HG03457 (cell line): ENCODE measurements at regions not wholly inside any gene's neighbourhood (a gene's known extent, or its start where the extent isn't known, plus 50 kb on each side); places are given as distances from the start of the nearest gene placed in this dataset.
"Not testable (repeated sequence)": the region's sequence is repeated elsewhere in the genome, so short reads cannot be mapped to it uniquely, and the experiment has no call there.

Experiments
- ATAC-seq: cut with Tn5 transposase; IDR thresholded peaks from one replicate; pipeline ENCODE4 v1.9.1; 2021; ENCODE audit warnings: moderate number of reproducible peaks; ENCODE audit not compliant: unreplicated experiment

DNA sequence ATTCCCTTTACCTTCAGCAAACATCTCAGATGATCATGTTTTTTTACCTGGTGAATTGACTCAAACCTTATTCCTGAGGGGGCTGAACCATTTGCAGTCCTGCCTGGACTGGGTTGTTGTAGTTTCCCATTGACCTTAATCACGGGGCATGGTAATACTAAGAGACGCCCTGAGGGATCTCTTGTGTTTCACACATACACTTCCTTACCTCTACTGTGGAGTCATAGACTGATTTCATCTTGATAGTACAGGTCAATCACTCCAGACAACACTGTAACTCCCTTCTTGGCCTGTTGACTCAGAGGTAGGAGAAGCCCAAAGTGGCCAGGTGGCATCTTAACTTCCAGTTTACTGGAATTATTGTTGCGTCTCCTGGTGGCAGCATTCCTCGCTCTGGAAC is 1064.0 kb upstream of the PCDH10 start:
- no peak for ATAC-seq

DNA sequence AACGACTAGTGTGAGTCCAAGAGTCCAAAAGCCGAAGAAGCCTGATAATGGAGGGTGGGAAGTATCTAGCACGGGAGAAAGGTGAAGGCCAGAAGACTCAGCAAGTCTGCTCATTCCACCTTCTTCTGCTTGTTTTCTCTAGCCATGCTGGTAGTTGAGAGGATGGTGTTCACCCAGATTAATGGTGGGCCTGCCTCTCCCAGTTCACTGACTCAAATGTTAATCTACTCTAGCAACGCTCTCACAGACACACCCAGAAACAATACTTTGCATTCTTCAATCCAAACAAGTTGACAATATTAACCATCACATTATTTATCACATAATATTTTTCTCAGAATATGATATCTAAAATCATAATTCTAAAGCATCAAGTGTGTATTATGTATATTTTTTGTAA is 1055.1 kb upstream of the PCDH10 start:
- ATAC-seq, result no peak

DNA sequence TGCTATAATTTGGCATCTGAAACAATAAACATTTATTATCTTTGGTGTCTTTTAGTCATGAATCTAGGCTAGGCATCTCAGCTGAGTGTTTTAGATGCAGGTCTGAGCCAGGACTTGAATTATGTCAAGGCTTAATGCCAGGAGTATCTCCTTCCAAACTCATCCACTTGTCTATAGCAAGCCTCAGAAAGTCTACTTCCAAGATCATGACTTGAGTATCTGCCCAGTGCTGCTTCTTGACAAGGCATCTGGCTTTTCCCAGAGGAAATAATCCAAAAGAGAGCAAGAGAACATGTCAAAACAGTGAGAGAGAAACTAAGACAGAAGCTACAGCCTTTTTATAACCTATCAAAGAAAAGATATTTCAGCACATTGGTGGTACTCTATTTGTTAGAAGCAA is 1052.1 kb upstream of the PCDH10 start:
- ATAC-seq, result no peak

DNA sequence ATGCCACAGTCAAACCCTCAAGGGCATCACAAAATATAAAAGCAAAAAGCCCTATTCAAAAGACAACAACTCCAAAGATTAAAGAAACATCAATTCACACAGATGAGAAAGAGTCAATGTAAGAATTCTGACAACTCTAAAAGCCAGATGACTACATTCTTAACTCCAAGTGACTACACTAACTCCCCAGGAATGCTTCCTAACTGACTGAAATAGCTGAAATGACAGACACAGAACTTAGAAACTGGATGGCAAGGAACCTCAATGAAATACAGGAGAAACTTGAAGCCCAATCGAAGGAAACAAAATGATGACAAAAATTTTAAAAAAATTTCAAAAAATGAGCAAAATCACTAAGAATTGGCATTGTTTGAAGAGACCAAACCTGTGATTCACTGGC is 1047.6 kb upstream of the PCDH10 start:
- ATAC-seq, result no peak

DNA sequence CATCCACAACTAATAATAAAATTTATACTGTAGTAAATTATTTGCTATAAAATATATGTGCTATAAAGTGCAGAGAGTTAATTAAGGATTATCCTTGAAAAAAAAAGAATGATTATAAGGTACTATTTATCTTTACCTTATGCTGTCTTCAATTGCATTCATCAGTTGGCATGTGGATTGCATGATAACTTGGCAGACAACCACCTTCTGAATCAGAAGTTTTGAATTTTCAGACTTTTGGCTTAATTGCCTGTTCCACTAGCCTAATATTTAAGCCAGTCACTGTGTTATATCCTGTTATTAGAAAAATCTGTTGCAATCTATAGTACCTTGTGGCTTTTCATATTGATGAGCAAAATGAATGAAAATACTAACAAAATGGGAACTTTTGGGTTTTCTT is 1040.3 kb upstream of the PCDH10 start:
- ATAC-seq, result no peak

DNA sequence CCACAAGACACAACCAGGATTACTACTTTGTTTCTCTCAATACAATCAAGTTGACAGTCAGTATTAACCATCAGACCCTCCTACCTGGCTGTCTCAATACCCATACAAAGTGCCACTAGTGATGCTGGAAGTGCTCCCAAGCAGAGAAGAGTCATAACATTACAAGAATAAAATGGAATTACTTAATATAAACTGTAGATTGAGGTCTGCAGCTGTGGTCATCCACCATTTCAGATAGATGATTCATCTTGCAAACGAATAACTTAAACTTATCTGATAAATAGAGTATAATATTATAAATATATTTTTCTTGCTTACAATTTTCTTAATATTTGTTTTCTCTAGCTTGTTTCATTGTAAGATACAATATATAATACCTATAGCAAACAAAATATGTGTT is 1034.2 kb upstream of the PCDH10 start:
- no peak for ATAC-seq

DNA sequence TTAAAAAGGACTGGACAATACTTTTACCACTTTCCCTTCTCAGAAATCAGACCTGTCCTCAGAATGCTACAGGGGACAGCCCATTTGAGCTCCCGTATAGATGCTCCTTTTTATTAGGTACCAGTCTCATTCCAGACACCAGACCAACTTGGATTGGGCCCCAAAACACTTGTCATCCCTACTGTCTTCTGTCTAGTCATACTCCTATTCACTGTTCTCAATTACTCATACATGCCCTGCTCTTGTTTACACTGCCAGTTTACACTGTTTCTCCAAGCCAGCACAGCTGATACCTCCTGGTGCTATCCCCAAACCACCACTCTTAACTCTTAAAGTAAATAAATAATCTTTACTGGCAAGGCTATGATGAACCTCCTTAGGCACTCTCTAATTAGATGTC is 1026.4 kb upstream of the PCDH10 start:
- not testable (repeated sequence) for ATAC-seq

DNA sequence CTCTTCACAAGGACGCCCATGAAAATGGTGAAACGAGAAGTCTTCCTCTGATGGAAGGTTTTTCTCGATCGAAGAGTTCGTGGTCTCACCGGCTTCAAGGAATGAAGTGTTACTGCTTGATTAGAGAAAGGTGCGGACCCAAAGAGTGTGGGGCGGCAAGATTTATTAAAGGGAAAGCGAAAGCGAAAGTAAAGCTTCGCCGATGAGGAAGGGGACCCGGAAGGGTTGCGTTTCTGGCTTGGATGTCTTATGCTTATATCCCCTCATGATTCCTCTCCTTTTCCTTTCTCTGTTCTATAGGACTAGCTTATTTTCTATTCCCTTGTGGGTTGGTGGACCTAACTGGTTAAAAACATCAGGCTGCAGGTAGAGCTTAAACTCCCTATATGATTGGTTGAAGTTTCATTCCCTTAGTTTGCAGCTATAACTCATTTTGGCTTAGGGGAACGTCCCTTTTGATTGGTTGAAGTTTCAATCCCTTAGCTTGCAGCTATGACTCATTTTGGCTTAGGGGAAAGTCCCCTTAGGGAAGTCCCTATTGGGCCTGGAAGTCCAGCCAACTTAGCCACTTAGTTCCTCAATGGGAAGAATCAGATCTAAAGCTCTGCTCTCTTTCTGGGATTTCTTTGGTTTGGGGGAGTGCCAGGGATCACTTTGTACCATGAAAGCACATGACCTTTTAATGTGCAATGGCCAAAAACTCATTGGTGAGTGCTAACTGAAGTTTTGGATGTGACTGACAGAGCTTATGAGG is 1025.0 kb upstream of the PCDH10 start:
- ATAC-seq, result peak; percentile 58

DNA sequence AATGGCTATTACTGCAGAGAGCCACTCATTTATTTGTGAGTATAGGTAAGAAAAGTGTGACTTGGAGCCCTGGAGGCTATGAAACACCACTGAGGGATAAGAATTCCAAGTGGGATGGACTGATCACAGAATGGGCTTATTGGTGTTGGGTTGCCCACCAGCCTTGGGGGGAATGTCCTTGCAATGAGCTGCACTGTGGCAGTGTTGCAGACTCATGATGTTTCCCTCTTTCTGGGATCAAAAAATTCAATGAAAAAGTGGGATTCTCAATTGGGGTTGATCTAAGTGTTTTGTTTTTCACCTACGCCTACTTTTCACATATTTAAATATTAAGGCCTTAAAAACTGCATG is 1024.5 kb upstream of the PCDH10 start:
- ATAC-seq, result no peak

DNA sequence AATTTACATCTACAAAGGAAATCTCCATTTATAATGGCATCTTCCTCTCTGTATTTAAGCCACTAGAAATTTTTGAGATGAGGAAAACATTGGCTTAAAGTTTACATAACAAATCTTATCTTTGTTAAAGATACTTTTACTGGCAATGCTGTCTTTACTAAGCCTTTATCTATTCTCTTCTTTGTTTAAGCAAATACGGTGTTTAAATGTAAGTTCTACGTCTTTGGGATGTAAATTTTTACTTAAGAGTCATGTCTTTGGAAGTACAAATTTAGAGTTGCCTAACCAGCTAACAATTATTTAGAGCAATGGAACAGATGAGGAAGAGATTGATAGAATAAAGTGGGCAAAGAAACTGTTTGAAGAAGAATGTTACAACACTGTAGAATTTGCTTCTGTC is 1024.0 kb upstream of the PCDH10 start:
- no peak for ATAC-seq

DNA sequence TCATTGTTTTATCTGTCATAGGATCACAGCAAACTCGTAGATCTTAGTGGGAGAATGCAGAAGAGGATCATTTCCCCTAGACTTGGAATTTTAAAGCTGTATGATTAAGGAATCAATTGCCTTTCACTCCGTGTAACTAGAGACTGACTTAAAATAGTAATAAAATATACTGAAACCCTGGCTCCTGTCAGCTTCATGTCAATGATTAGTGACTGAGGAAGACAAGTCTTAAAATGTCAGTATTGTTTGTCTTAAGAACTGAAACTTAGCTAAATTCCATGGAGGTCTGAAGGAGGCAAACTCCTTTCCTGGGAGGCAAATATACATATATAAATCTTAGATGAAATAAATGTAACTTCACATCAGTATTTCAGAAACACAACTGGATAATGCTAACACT is 1016.7 kb upstream of the PCDH10 start:
- no peak for ATAC-seq

DNA sequence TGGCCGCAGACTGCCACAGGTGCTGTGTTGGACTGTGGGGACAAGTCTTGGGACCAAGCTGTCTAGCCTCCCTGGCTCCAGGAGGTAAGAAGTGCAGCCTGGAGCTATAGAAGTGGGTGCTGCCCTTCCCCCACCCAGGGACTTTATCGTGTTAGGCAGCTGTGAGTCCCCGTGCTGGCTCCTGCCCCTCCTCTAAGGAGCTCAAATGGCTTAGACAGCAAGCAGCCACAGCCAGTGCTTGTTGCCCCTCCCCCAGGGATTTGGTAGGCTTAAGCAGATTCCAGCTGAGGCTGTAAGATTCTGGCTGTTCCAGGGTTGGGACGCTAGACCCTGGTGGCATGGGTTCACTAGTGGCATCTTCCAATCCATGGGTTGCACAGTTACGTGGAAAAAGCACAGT is 979.4 kb upstream of the PCDH10 start:
- no peak for ATAC-seq

DNA sequence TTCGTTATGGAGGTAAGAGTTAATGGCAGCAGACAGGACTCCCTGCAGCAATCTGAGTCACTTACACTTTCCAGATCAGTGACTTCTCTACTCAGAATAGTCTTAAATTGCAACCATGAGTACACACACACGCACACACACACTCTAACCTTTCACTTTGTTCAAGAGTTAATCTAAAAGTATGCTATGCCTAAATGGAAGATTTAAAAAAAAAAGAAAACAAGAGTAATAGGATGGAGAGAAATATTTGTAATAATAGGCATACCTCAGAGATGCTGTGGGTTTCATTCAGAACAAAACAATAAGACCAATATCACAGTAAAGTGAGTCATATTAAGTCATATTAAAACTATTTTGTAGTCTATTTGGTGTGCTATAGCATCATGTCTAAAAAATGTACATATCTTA is 969.1 kb upstream of the PCDH10 start:
- no peak for ATAC-seq

DNA sequence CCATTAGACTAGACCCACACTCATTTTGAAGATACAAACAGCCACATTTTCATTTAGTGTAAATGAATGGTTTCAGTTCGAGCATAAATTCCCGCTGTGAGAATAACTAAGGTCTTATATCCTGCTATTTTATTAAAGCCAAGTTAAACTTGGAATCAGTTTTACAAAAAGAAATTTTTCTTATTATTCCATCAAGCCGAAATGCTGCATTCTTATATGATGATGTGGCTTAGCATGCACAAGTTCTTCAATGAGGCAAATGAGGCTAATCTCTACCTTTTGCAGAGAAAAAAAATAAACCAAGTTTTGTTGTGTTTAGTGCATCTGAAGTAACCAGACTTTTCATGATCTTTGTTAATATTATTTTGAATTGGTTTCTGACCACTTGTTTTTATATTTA is 953.9 kb upstream of the PCDH10 start:
- ATAC-seq, result no peak

DNA sequence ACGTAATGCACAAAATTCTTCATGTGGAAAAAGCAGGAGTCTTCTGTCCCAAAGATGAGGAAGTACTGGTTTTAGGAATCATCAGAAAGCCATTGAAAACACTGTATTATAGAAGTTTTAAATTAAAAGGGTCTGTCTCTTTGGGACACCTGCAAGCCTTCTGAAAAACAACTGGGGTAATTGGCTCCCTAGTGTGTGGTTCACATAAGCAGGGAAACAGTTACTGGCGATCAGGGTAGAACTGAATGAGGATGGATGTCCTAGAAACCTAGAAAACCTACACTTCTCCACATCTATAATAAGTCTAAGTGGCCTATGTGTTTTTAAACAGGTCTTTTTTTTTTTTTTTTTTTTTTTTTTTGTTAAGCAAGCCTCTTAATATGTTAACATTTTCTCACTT is 945.5 kb upstream of the PCDH10 start:
- no peak for ATAC-seq

DNA sequence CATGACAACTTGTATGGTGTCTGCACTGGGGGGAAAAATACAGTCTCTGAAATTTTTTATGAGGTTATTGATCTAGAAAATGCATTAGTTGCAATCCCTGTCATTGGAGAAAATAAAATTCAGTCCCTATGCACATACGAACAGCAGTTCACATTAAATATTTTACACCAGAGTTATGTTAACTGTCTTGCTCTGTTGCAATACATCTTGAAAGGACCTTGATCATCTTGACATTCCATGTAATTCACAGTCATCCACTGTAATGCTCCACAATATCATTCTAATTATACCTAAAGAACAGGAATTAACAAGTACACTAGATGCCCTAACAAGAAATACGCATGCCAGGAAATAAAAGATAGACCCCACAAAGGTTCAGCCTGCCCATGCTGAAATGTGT is 934.6 kb upstream of the PCDH10 start:
- ATAC-seq, result no peak

DNA sequence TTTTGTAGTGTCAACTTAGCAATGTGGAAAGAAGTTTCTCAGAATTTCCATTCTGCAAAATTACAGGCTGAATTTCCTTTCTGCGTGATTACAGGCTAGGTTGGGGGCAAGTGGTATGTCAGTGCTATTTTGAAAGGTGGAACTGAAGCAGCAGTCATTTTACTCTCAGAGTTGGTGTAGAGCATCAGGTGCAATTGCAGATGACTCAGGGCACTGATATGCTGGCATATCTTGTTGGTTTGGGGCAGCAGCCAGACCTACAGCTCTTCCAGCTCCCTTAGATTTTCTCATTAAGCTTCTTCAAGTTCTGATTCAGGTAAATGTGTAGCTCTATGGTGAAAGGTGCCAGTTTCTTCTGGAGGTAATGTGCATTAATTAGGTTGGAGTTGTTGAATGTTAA is 930.7 kb upstream of the PCDH10 start:
- ATAC-seq, result no peak

DNA sequence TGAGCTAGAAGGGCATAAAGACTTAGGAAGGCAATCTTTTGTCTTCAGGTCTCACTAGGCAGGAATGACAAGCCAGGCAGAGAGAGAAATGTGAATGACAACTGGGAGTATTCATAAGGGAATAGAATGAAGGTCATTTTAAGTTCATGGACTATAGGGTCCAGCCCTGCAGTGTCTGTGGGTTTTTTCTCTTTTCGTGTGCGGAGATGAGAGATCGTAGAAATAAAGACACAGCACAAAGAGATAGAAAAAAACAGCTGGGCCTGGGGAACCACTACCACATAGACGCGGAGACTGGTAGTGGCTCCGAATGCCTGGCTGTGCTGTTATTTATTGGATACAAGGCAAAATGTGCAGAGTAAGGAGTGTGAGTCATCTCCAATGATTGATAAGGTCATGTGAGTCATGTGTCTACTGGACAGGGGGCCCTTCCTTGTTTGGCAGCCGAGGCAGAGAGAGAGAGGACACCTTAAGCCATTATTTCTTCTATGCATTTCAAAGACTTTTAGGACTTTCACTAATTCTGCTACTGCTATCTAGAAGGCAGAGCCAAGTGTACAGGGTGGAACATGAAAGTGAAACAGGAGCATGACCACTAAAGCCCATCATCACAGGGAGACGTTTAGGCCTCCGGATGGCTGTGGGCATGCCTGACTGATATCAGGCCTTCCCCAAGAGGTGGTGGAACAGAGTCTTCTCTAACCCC is 921.8 kb upstream of the PCDH10 start:
- ATAC-seq, result no peak

DNA sequence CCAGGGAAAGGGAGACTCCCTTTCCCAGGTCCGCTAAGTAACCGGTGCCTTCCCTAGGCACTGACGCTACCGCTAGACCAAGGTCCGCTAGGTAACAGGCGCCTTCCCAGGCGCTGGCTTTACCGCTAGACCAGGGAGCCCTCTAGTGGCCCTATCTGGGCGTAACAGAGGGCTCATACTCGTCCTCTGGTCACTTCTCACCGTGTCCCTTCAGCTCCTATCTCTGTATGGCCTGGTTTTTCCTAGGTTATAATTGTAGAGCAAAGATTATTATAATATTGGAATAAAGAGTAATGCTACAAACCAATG is 921.3 kb upstream of the PCDH10 start:
- ATAC-seq, result not testable (repeated sequence)

DNA sequence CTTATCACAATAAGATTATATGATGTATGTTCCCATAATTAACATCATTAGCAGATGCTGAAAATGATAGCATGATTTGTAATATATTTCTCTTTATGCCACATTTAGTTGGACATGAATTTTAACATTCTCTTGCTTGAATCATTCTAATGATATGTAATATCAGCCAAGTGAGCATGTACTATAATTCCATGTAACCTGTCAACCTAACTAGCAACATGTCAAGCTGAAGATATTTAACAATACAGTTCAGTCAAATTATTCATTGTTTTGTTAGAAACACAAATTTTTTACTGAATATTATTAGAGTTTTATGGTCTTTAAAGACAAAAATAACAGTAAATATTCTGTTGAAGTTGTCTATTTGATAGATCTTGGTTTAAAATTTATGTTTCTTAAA is 920.4 kb upstream of the PCDH10 start:
- no peak for ATAC-seq

DNA sequence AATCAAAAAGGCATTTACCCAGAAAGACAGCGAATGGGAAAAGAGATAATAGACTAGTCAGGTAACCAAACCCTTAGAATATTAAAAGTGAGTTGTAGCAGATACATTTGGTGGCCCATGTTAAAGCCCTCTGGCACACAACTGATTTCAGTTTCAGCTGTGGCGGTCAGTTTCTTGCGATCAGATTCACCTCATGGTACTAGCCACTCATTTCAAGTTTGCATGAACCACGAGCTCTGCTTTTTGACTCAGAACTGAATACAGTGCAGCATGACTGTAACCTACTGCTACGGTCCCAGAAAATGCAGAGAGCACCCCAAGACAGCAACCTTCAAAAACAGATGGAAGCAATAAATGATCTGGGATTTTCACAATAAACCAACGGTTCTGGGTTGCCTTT is 919.1 kb upstream of the PCDH10 start:
- no peak for ATAC-seq

DNA sequence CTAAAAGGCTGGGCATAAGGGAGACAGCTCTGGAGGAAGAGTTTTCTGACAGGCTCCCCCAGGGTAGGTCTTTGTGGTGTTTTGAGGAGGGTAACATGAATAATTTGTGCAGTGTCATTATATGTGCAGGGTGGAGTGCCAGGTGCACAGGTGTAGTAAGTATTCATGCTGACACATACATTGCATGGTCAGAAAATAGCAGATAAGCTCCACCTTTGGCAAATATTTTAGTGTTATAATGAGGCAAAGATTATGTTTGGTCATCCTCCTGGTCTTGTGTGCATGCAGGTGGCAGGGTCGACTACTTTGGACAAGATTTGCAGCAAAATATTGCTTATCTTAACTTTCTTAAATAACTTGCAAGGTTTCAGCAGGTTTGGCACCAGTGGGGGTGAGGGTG is 910.4 kb upstream of the PCDH10 start:
- no peak for ATAC-seq

DNA sequence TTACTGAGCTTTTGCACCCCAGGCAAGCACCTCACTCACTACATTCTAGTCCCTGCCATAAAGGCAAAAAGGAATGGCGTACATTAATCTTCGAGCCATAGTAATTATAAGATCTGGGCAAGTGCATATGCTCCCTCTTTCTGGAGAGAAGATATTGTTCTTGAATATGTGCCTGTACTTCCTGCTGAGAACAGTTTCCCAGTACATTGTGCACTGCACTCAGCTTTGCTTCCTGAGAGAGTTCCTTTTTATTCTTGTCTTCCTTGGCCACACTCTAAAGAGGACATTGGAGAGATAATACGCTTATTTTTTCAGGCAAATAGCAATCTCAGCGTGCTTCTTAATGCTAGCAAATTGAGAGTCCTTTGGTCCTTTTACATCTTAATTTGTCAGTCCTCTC is 909.0 kb upstream of the PCDH10 start:
- no peak for ATAC-seq
